Putamen (tissue), 1 donor: ENCODE measurements at regions not wholly inside any gene's neighbourhood (a gene's known extent, or its start where the extent isn't known, plus 50 kb on each side); places are given as distances from the start of the nearest gene placed in this dataset.
"Not testable (repeated sequence)": the region's sequence is repeated elsewhere in the genome, so short reads cannot be mapped to it uniquely, and the experiment has no call there.

Experiments
- DNase-seq: peaks from one replicate; pipeline ENCODE4 v3.0.0-alpha.2; 2016; ENCODE audit warnings: low spot score

GRCh38 chr22:33971561-33971961, 51.3 kb upstream of the LARGE1 start:
- DNase-seq = peak; percentile 81

GRCh38 chr22:33975841-33976240, 55.6 kb upstream of the LARGE1 start:
- DNase-seq = no peak

- no peak for DNase-seq
These were observed 63.3 kb upstream of the LARGE1 start for GRCh38 chr22:33983558-33983957.

DNA sequence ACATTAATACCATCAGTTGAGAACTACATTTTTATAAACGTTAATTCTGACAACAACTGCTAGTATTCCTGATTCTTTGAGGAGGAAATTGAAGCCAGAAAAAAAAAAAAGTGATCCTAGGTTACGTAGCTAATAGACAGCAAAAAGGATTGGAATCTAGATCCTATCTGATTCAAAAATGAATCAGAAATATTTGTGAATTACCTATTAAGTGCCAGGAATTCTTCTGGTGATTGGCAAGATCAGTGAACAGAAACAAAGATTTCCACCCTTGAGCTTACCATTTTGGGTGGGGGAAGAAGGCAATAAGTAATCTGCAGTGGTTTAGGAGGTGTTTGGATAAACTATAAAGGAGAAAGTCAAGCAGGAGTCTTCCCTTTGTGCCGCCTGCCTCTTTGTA, 63.9 kb upstream of the LARGE1 start:
- DNase-seq = no peak

GRCh38 chr22:33984656-33985285, 64.5 kb upstream of the LARGE1 start:
- no peak for DNase-seq

DNA sequence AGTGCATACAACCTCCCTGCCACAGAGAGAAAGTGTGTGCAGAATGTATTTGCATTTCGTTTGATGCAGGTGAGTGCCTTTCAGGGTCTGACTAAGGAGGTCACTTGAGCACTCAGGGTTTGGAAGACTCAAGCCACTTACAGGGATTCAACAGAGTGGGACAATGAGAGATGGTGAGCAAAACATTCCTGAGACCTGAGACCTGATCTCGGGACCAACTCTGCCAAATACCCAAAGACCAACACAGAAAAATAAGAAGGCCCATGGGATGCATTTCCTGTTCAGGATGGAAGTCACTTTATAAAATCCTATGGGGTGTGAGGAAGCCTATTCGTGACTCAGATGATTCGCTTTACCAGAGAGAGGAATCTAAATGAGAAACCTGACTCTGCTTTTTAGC, 65.2 kb upstream of the LARGE1 start:
- no peak for DNase-seq

DNA sequence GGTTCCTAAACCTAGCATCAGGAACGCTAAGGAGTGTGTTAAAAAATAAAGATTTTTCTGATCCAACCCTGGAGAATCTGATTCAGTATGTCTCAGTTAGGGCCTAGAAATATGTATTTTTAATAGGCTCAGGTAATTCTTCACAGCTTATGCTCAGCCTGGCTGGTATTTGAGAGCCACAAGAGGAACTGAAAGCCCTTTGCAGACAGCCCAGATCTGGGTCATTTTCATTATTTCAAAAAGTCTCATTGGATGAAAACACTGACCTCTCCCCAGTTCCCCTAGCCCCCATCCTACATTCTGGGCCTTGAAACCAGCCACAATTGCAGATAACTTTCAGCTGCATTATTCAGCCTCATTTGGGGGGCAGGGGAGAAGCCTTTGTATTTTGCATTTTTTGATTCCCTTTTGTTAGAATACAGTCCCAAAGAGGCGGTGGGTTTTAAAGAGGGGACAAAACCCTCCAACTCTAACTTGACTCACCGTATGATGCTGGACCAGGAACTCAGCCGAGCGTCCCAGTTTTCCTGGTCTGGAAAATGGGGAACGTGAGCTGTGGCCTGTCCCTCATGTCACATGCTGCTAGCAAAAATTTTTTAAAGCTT, 66.0 kb upstream of the LARGE1 start:
- DNase-seq = no peak

GRCh38 chr22:33986954-33987353, 66.7 kb upstream of the LARGE1 start:
- DNase-seq = no peak

- not testable (repeated sequence) for DNase-seq
These were observed 69.0 kb upstream of the LARGE1 start for GRCh38 chr22:33989263-33989662.

- no peak for DNase-seq
These were observed 71.3 kb upstream of the LARGE1 start for GRCh38 chr22:33991620-33992019.

DNA sequence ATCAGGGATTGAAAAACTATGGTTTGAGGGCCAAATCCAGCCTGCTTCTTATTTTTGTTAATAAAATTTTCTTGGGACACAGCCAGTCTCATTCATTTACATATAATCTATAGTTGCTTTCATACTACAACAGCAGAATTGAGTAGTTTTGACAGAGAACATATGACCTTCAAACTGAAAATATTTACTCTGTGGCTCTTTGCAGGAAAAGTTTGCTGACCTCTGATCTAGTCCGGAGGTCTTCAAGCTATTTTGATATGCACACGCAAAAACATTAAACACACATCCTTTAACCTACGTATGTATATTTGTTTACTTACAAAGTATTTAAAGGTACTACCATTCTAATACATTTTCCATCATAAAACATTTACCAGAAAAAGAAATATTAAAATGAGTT, 76.5 kb upstream of the LARGE1 start:
- no peak for DNase-seq

DNA sequence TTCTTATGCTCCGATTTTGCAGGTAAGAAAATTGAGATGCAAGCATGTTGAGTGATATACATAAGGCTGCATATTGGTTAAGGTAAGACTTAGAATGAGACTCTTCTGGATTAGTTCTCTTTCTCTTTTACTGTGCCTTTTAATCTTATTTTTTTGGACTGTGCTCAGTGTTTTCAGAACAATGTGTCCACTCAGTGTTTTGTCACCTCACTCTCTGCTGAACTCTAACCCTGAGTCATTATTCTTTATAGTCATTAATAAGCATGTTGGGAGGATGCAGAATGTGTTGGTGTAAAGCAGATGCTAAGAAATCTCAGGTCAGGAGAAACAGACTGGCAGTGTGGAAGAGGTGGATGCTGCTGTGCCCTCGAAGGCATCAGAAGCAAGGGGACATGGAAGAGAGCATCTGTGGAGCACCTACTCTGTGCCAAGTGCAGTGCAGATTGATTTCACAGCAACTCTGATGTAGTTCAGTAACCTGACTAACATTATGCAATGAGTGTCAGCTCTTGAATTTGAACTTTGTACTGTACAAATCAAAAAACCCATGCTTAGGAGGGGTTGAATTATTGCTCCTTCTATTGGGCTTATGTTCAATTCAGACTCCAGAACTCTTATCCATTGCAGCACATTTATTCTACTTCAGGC, 80.7 kb upstream of the LARGE1 start:
- DNase-seq = no peak

- no peak for DNase-seq
These were observed 81.6 kb upstream of the LARGE1 start for GRCh38 chr22:34001701-34002466.

DNA sequence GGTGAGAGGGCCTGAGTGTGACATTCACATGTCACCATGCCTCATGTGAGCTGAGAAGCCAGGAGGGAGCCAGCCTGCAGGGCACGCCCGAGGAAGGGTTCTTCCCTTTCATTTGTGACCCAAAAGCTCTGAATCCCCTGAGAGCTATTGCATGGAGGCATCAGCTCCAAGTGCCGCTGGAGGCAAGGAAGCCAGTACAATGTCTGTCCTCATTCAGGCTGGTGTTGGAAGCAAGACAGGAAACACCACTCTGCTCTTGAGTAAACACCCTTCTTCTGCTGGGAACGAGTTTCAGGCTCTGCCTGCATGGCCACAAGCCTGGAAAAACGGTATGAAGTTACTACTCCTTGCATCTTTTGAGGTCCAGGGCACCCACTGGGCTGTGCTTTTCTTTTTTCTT, 83.8 kb upstream of the LARGE1 start:
- no peak for DNase-seq

DNA sequence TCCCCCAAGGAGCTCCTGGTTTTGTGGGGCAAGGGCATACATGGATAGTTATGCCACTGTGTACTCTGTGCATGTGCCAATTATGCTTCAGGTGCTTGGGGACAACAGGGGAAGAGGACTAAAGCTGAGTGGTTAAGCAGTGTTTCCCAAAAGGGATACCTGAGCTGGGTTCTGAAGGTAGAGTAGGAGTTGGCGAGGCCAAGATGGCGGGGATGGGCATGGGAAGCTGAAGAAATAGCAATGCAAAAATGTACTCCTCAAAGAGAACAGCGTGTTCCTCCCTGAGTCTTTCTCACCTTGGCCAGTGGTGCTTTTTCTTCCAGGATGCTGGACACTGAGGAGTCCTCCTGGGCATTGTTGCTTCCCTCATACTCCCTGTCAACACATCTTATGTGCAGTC, 90.0 kb upstream of the LARGE1 start:
- DNase-seq = no peak

GRCh38 chr22:34015642-34016041, 95.4 kb upstream of the LARGE1 start:
- no peak for DNase-seq

DNA sequence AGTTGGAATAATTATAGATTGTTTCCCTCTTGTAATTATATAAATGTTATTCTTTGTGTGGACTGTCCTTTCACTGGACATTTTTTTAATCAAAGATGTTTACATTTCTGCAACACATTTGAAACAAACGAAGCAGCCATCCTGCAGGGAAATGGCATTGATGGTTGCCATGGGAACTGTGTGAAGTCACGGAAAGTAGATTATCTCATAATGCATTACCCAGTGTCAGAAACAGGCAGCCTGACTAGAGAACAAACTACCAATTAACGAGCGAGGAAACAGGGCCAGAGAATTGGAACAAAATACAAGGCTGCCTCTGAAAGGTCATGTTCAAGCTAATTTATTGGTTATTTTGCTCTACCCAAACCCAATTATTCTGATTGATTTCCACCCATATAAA, 96.9 kb upstream of the LARGE1 start:
- DNase-seq = no peak

GRCh38 chr22:34019190-34019845, 99.0 kb upstream of the LARGE1 start:
- DNase-seq = no peak

DNA sequence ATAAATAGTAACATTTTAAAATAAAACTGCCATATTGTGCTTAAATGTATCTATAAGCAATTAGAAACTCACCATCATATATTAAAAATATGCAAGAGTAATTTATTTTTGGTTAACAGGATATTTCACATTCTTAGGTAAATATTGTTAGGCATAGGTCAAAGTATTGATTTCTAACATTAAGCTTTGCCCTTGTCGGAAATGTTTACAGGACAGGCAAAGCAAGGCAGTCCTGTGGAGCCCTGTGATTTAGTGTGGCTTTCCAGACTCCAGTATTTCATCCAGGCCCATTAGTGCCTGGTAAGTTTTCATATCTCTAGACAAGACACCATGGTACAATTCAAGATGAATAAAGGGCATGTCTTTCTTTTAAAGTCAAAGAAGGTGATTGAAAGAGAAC, 114.9 kb upstream of the LARGE1 start:
- no peak for DNase-seq

GRCh38 chr22:34036931-34037330, 116.7 kb upstream of the LARGE1 start:
- DNase-seq = no peak

DNA sequence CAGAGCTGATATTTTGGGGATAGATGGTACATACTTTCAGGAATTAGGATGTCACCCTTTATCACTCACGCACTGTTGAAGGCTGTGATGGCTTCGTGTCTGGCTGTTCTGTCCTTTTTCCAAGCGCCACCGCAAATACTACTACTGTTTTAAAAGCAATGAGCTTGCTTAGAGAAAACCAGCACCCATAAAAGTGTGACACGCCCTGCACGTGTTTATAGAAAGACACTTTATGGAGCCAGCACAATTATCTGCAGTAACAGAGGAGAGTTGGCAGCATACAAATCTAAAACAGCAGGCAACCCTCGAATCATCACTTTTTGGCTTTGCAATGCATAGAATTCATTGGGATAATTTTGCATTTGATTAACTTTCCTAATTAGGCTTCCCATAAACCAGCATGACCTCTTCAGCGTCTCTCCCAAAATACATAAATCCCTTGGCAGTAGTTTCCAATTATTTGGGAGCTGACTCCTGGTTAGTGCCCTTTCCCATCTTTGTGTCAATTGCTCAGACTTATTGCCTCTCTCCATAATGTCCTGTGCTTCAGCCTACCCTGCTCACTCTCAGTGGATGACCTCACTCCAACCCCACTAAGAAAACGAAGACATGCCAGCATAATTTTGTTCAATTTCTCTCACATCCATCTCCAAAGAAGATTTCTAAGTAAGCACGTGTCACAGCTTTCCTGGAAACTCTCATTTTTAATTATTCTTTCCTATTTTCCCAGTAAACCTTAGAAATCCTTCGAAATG, 118.7 kb upstream of the LARGE1 start:
- no peak for DNase-seq

DNA sequence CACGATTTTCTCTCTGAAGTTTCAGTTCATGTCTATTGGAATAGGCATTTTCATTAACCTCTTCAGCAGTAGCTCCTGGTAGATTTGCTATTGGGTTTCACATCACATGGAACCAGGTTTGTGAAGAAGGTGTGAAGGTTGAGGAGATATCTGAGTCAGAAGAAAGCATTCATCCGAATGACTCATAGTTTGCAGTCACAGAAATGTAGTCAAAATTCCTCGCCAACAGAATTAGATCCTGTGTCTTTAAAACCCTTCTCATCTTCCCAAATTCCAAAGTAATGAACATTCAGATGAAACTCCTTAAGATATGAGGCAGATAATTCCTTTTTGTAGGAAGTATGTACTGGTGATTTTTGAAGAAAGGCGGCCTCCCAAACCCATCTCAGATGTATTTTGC, 125.0 kb upstream of the LARGE1 start:
- DNase-seq = no peak
